Left ventricle myocardium inferior (tissue), 1 donor: ENCODE measurements at regions not wholly inside any gene's neighbourhood (a gene's known extent, or its start where the extent isn't known, plus 50 kb on each side); places are given as distances from the start of the nearest gene placed in this dataset.
"Not testable (repeated sequence)": the region's sequence is repeated elsewhere in the genome, so short reads cannot be mapped to it uniquely, and the experiment has no call there.

Source experiments
- DNase-seq: peaks from one replicate; pipeline ENCODE4 v3.0.0-alpha.2; 2020
- H3K27ac ChIP-seq: fragments of 200-600 bp; replicated peaks from 2 replicates; pipeline ENCODE4 v1.8.0; 2021
- H3K27me3 ChIP-seq: fragments of 200-600 bp; 2 replicates; pipeline ENCODE4 v1.8.0; 2021; ENCODE audit warnings: low read depth
- H3K36me3 ChIP-seq: fragments of 200-600 bp; 2 replicates; pipeline ENCODE4 v1.8.0; 2021
- H3K4me1 ChIP-seq: fragments of 200-600 bp; 2 replicates; pipeline ENCODE4 v1.8.0; 2021
- H3K4me3 ChIP-seq: fragments of 200-600 bp; 2 replicates; pipeline ENCODE4 v1.8.0; 2021; ENCODE audit warnings: mild to moderate bottlenecking, moderate library complexity
- H3K9me3 ChIP-seq: fragments of 200-600 bp; replicated peaks from 2 replicates; pipeline ENCODE4 v1.8.0; 2021
- CTCF ChIP-seq: fragments of 200-600 bp; IDR thresholded peaks from 2 replicates; pipeline ENCODE4 v1.8.0; 2021; ENCODE audit warnings: antibody characterized with exemption, mild to moderate bottlenecking, borderline replicate concordance
- intact Hi-C: fragments of 100-400 bp; cut with micrococcal nuclease; formaldehyde crosslinking; loops from one replicate; pipeline ENCODE4 v1.11.0; 2022
- donor health status: DM: no; HTN: yes; CAD: no; lungs with severe emphysema.

- TF ChIP-seq CTCF, result no peak
- intact Hi-C loops, result no loop called here
These were observed 193.3 kb downstream of the CEP135 start for GRCh38 chr4:56142088-56142487.

GRCh38 chr4:56139241-56139827, 190.6 kb downstream of the CEP135 start:
- Histone ChIP-seq H3K36me3 (no peaks in the 10 kb centered on the region), H3K27ac (no peak overlapping the region), H3K4me3 (no peak overlapping the region), H3K9me3 (no peaks in the 10 kb centered on the region), H3K4me1 (no peaks in the 10 kb centered on the region), H3K27me3 (no peaks in the 10 kb centered on the region)
- DNase-seq, result no peak
- no peak for TF ChIP-seq CTCF
- intact Hi-C loops, result no loop called here

More at GRCh38 chr4:56142088-56142487, 193.3 kb downstream of the CEP135 start:
- Histone ChIP-seq H3K4me1 (no peaks in the 10 kb centered on the region), H3K9me3 (no peaks in the 10 kb centered on the region), H3K4me3 (no peak overlapping the region), H3K36me3 (no peaks in the 10 kb centered on the region), H3K27me3 (no peaks in the 10 kb centered on the region), H3K27ac (no peak overlapping the region)
- DNase-seq, result no peak

GRCh38 chr4:56134834-56135233, 186.1 kb downstream of the CEP135 start:
- H3K27me3 ChIP-seq, DNase-seq, H3K4me1 ChIP-seq, H3K36me3 ChIP-seq, H3K9me3 ChIP-seq, H3K4me3 ChIP-seq, intact Hi-C loops, H3K27ac ChIP-seq: not testable (repeated sequence)

GRCh38 chr4:56134266-56134665, 185.5 kb downstream of the CEP135 start:
- no peak for TF ChIP-seq CTCF
- peaks cover 4% of the 10 kb centered on the region for H3K27me3 ChIP-seq
- no peaks in the 10 kb centered on the region for H3K9me3 ChIP-seq
- no peaks in the 10 kb centered on the region for H3K4me1 ChIP-seq
- no peak overlapping the region for H3K27ac ChIP-seq
- intact Hi-C loops, result no loop called here
- peak; percentile 19 for DNase-seq
- H3K36me3 ChIP-seq, result no peaks in the 10 kb centered on the region
- no peak overlapping the region for H3K4me3 ChIP-seq

GRCh38 chr4:56132835-56133234, 184.1 kb downstream of the CEP135 start:
- H3K27me3 ChIP-seq, result peaks cover 4% of the 10 kb centered on the region
- intact Hi-C loops, result no loop called here
- H3K36me3 ChIP-seq, result no peaks in the 10 kb centered on the region
- H3K4me3 ChIP-seq, result no peak overlapping the region
- TF ChIP-seq CTCF, result no peak
- H3K4me1 ChIP-seq, result no peaks in the 10 kb centered on the region
- H3K27ac ChIP-seq, result no peak overlapping the region
- H3K9me3 ChIP-seq, result no peaks in the 10 kb centered on the region
- DNase-seq, result no peak

- H3K4me1 ChIP-seq, H3K27me3 ChIP-seq, H3K9me3 ChIP-seq, DNase-seq, intact Hi-C loops, H3K4me3 ChIP-seq, H3K27ac ChIP-seq, H3K36me3 ChIP-seq: not testable (repeated sequence)
These were observed 183.4 kb downstream of the CEP135 start for GRCh38 chr4:56132188-56132587.
